ENCODE measurements at regions not wholly inside any gene's neighbourhood (a gene's known extent, or its start where the extent isn't known, plus 50 kb on each side); places are given as distances from the start of the nearest gene placed in this dataset.
"Not testable (repeated sequence)": the region's sequence is repeated elsewhere in the genome, so short reads cannot be mapped to it uniquely, and the experiment has no call there.

GRCh38 chr14:83529531-83529930 lies 1995.9 kb upstream of the SEL1L start:
- DNase-seq: no peak

GRCh38 chr14:83533734-83534133 lies 1996.2 kb upstream of the FLRT2 start:
- DNase-seq: no peak

GRCh38 chr14:83534995-83535394 lies 1994.9 kb upstream of the FLRT2 start:
- no peak for DNase-seq

- no peak for DNase-seq
Measured at GRCh38 chr14:83535444-83535843, 1994.5 kb upstream of the FLRT2 start.

GRCh38 chr14:83541147-83541546 lies 1988.8 kb upstream of the FLRT2 start:
- no peak for DNase-seq

- DNase-seq: no peak
Measured at GRCh38 chr14:83548061-83548839, 1981.7 kb upstream of the FLRT2 start.

GRCh38 chr14:83556065-83556464 lies 1973.9 kb upstream of the FLRT2 start:
- DNase-seq: no peak

GRCh38 chr14:83556746-83557453 lies 1973.0 kb upstream of the FLRT2 start:
- DNase-seq: no peak

GRCh38 chr14:83558946-83559345 lies 1971.0 kb upstream of the FLRT2 start:
- no peak for DNase-seq

- no peak for DNase-seq
Measured at GRCh38 chr14:83559721-83560120, 1970.2 kb upstream of the FLRT2 start.

- no peak for DNase-seq
Measured at GRCh38 chr14:83561261-83561660, 1968.7 kb upstream of the FLRT2 start.

- no peak for DNase-seq
Measured at GRCh38 chr14:83566567-83566966, 1963.4 kb upstream of the FLRT2 start.

- no peak for DNase-seq
Measured at GRCh38 chr14:83568141-83568540, 1961.8 kb upstream of the FLRT2 start.

- DNase-seq: no peak
Measured at GRCh38 chr14:83575301-83575700, 1954.6 kb upstream of the FLRT2 start.

- DNase-seq: no peak
Measured at GRCh38 chr14:83583201-83583600, 1946.7 kb upstream of the FLRT2 start.

- DNase-seq: no peak
Measured at GRCh38 chr14:83594874-83595273, 1935.1 kb upstream of the FLRT2 start.

- DNase-seq: no peak
Measured at GRCh38 chr14:83607682-83608081, 1922.3 kb upstream of the FLRT2 start.

GRCh38 chr14:83611491-83611890 lies 1918.5 kb upstream of the FLRT2 start:
- no peak for DNase-seq

GRCh38 chr14:83611906-83612390 lies 1918.0 kb upstream of the FLRT2 start:
- DNase-seq: no peak

- DNase-seq: no peak
Measured at GRCh38 chr14:83614956-83615355, 1915.0 kb upstream of the FLRT2 start.

- no peak for DNase-seq
Measured at GRCh38 chr14:83624541-83624940, 1905.4 kb upstream of the FLRT2 start.

GRCh38 chr14:83632375-83632774 lies 1897.6 kb upstream of the FLRT2 start:
- peak; percentile 73 for DNase-seq

- no peak for DNase-seq
Measured at GRCh38 chr14:83638748-83639504, 1891.0 kb upstream of the FLRT2 start.

- DNase-seq: not testable (repeated sequence)
Measured at GRCh38 chr14:83639505-83639875, 1890.5 kb upstream of the FLRT2 start.

All from NCI-H2107 (cell line).